CD14-positive monocyte (primary cell): ENCODE measurements at regions not wholly inside any gene's neighbourhood (a gene's known extent, or its start where the extent isn't known, plus 50 kb on each side); places are given as distances from the start of the nearest gene placed in this dataset.

ENCODE experiments used
- DNase-seq, 3 donors: peaks; one replicate each; pipeline ENCODE4 v3.0.0-alpha.2; 2011 to 2022
- H2AFZ ChIP-seq: 2 replicates; pipeline ENCODE4 v1.6.0; 2012; ENCODE audit warnings: mild to moderate bottlenecking, low read depth, low read length, inconsistent platforms; ENCODE audit not compliant: insufficient read depth, poor library complexity, severe bottlenecking
- H3K27ac ChIP-seq, 2 donors: 1 replicate in 1 of 2; 2 replicates in 1 of 2; pipeline ENCODE4 v1.5.1; 2012 to 2013; ENCODE audit warnings: low read length in 2 of 2, control low read depth in 1 of 2, inconsistent platforms in 1 of 2, low read depth in 1 of 2, mild to moderate bottlenecking in 1 of 2
- H3K27me3 ChIP-seq, 2 donors: one replicate each; pipeline versions ENCODE4 v1.6.0 to v1.6.1; 2011 to 2013; ENCODE audit warnings: low read length in 2 of 2; ENCODE audit not compliant: control insufficient read depth in 2 of 2, insufficient read depth in 2 of 2
- H3K36me3 ChIP-seq, 2 donors: replicated peaks in 1 of 2; 1 replicate in 1 of 2; 2 replicates in 1 of 2; pipeline versions ENCODE4 v1.5.1 to v1.6.1; 2012 to 2013; ENCODE audit warnings: low read length in 2 of 2, control low read depth in 1 of 2, inconsistent platforms in 1 of 2, mild to moderate bottlenecking in 1 of 2; ENCODE audit not compliant: insufficient read depth in 2 of 2, control insufficient read depth in 1 of 2
- H3K4me1 ChIP-seq, 2 donors: 1 replicate in 1 of 2; 2 replicates in 1 of 2; pipeline versions ENCODE4 v1.5.1 to v1.6.1; 2012 to 2013; ENCODE audit warnings: low read length in 2 of 2, control low read depth in 1 of 2, inconsistent platforms in 1 of 2, mild to moderate bottlenecking in 1 of 2, moderate library complexity in 1 of 2; ENCODE audit not compliant: insufficient read depth in 2 of 2, control insufficient read depth in 1 of 2
- H3K4me2 ChIP-seq: replicated peaks from 2 replicates; pipeline ENCODE3; 2012; ENCODE audit warnings: low read length, moderate library complexity, mild to moderate bottlenecking; ENCODE audit not compliant: poor library complexity, severe bottlenecking; ENCODE audit errors: extremely low read depth
- H3K4me3 ChIP-seq, 3 experiments: fragments of 200-600 bp in 1 of 3; sonication (generic) in 1 of 3; replicated peaks in 1 of 3; 1 replicate in 2 of 3; 2 replicates in 1 of 3; pipeline ENCODE4 v1.5.1; 2011 to 2013; ENCODE audit warnings: low read length in 3 of 3, mild to moderate bottlenecking in 3 of 3, control low read depth in 2 of 3, low read depth in 2 of 3, inconsistent platforms in 1 of 3, moderate library complexity in 1 of 3
- H3K79me2 ChIP-seq: 2 replicates; pipeline ENCODE4 v1.6.0; 2012; ENCODE audit warnings: mild to moderate bottlenecking, control low read depth, inconsistent platforms, low read length, moderate library complexity; ENCODE audit not compliant: insufficient read depth
- H3K9ac ChIP-seq: 2 replicates; pipeline ENCODE4 v1.6.0; 2017; ENCODE audit warnings: low read length, mild to moderate bottlenecking; ENCODE audit not compliant: insufficient read depth, poor library complexity, severe bottlenecking
- H3K9me3 ChIP-seq, 2 donors: replicated peaks in 1 of 2; 1 replicate in 1 of 2; 2 replicates in 1 of 2; pipeline versions ENCODE4 v1.5.1 to v1.6.1; 2012 to 2013; ENCODE audit warnings: low read length in 2 of 2, control low read depth in 1 of 2; ENCODE audit not compliant: control insufficient read depth in 1 of 2, insufficient read depth in 1 of 2
- H4K20me1 ChIP-seq: 2 replicates; pipeline ENCODE4 v1.6.0; 2012; ENCODE audit warnings: mild to moderate bottlenecking, low read length, control low read depth, moderate library complexity; ENCODE audit not compliant: insufficient read depth
- H3K27ac Mint-ChIP-seq, 7 donors: one replicate each; pipeline ENCODE4 v1.8.0; 2020; ENCODE audit warnings: mild to moderate bottlenecking in 7 of 7, mixed read lengths in 7 of 7, moderate library complexity in 6 of 7, inconsistent platforms in 2 of 7
- H3K27me3 Mint-ChIP-seq, 3 donors: one replicate each; pipeline ENCODE4 v1.8.0; 2021 to 2022; ENCODE audit warnings: low read depth in 3 of 3, mild to moderate bottlenecking in 3 of 3, mixed read lengths in 3 of 3, moderate library complexity in 3 of 3, inconsistent platforms in 1 of 3
- H3K36me3 Mint-ChIP-seq, 2 donors: one replicate each; pipeline ENCODE4 v1.8.0; 2020; ENCODE audit warnings: mixed read lengths in 2 of 2, inconsistent platforms in 1 of 2, mild to moderate bottlenecking in 1 of 2
- H3K4me1 Mint-ChIP-seq: one replicate; pipeline ENCODE4 v1.8.0; 2020; ENCODE audit warnings: mild to moderate bottlenecking, mixed read lengths
- H3K4me3 Mint-ChIP-seq, 2 donors: one replicate each; pipeline ENCODE4 v1.8.0; 2020; ENCODE audit warnings: mild to moderate bottlenecking in 2 of 2, mixed read lengths in 2 of 2, moderate library complexity in 1 of 2
- H3K9me3 Mint-ChIP-seq, 7 donors: one replicate each; pipeline ENCODE4 v1.8.0; 2020 to 2022; ENCODE audit warnings: mixed read lengths in 7 of 7, mild to moderate bottlenecking in 6 of 7, moderate library complexity in 6 of 7, inconsistent platforms in 2 of 7
- WGBS: methylation state at CpG from one replicate; pipeline ENCODE4 v1.1.5; 2013; ENCODE audit warnings: missing lambda C conversion rate; ENCODE audit not compliant: insufficient coverage; 5-methylcytosine and 5-hydroxymethylcytosine counted together
- intact Hi-C, 2 donors: fragments of 100-400 bp; cut with micrococcal nuclease; formaldehyde crosslinking; loops; one replicate each; pipeline versions ENCODE4 v1.15.0 to v1.15.1; 2023
- TF ChIP-seq, protein P1 (sequence below): fragments of 200-600 bp; IDR thresholded peaks from one replicate; pipeline ENCODE4 v1.8.0; 2022; ENCODE audit warnings: antibody characterized with exemption, mild to moderate bottlenecking

GRCh38 chr3:116939550-116939949, 230.0 kb downstream of the TUSC7 start:
- H3K9ac ChIP-seq: no peak overlapping the region
- peaks cover 0 to 1% (median 0%) of the 10 kb centered on the region in 3 donors for H3K27me3 Mint-ChIP-seq

DNA sequence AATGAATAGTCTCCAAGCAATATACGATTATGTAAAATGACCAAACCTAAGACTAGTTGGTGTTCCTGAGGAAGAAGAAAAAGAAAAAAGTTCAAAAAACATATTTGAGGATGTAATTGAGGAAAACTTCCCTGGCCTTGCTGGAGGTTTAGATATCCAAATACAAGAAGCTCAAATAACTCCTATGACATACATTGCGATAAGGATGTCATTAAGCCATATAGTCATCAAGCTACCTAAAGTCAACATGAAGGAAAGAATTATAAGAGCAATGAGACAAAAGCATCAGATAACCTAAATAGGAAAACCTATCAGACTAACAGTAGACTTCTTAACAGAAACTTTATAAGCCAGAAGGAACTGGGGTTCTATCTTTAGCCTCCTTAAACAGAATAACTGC, 231.1 kb downstream of the TUSC7 start:
- peaks cover 0 to 6% of the 10 kb centered on the region in 2 donors for H3K9me3 ChIP-seq

More at GRCh38 chr3:116939550-116939949, 230.0 kb downstream of the TUSC7 start:
- Histone ChIP-seq H3K4me1 (no peaks in the 10 kb centered on the region), H3K27me3 (no peaks in the 10 kb centered on the region), H3K79me2 (no peaks in the 10 kb centered on the region), H3K4me3 (no peak overlapping the region), H3K9me3 (peaks cover 0 to 6% of the 10 kb centered on the region in 2 donors), H2AFZ (no peak overlapping the region), H3K36me3 (no peaks in the 10 kb centered on the region), H4K20me1 (no peaks in the 10 kb centered on the region), H3K27ac (no peak overlapping the region), H3K4me2 (no peak overlapping the region)
- Mint-ChIP-seq H3K27ac (no peak overlapping the region), H3K4me1 (no peaks in the 10 kb centered on the region), H3K9me3 (peaks cover 0 to 6% (median 2%) of the 10 kb centered on the region in 7 donors), H3K36me3 (no peaks in the 10 kb centered on the region), H3K4me3 (no peak overlapping the region)
- DNase-seq: no peak
- intact Hi-C loops: no loop called here
- TF ChIP-seq, protein P1, sequence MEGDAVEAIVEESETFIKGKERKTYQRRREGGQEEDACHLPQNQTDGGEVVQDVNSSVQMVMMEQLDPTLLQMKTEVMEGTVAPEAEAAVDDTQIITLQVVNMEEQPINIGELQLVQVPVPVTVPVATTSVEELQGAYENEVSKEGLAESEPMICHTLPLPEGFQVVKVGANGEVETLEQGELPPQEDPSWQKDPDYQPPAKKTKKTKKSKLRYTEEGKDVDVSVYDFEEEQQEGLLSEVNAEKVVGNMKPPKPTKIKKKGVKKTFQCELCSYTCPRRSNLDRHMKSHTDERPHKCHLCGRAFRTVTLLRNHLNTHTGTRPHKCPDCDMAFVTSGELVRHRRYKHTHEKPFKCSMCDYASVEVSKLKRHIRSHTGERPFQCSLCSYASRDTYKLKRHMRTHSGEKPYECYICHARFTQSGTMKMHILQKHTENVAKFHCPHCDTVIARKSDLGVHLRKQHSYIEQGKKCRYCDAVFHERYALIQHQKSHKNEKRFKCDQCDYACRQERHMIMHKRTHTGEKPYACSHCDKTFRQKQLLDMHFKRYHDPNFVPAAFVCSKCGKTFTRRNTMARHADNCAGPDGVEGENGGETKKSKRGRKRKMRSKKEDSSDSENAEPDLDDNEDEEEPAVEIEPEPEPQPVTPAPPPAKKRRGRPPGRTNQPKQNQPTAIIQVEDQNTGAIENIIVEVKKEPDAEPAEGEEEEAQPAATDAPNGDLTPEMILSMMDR: no peak

More for the DNA sequence above, 231.1 kb downstream of the TUSC7 start:
- peaks cover 0 to 7% (median 4%) of the 10 kb centered on the region in 7 donors for H3K9me3 Mint-ChIP-seq
- Histone ChIP-seq H4K20me1 (no peaks in the 10 kb centered on the region), H3K4me1 (no peaks in the 10 kb centered on the region), H3K27ac (no peak overlapping the region), H3K4me3 (no peak overlapping the region), H3K27me3 (no peaks in the 10 kb centered on the region), H3K36me3 (no peaks in the 10 kb centered on the region), H3K79me2 (no peaks in the 10 kb centered on the region), H3K4me2 (no peak overlapping the region), H2AFZ (no peak overlapping the region), H3K9ac (no peak overlapping the region)
- DNase-seq: no peak
- H3K27ac Mint-ChIP-seq: no peak overlapping the region
- intact Hi-C loops: no loop called here
- no CpG with 5 or more reads among the region's 2 CpGs for WGBS
- TF ChIP-seq, protein P1: no peak
- no peak overlapping the region for H3K4me3 Mint-ChIP-seq
- H3K27me3 Mint-ChIP-seq: peaks cover 0 to 1% (median 0%) of the 10 kb centered on the region in 3 donors
- H3K36me3 Mint-ChIP-seq: no peaks in the 10 kb centered on the region
- no peaks in the 10 kb centered on the region for H3K4me1 Mint-ChIP-seq
